Activated CD8-positive, alpha-beta T cell treated with anti-CD3 and anti-CD28 coated beads for 36 hours (primary cell): ENCODE measurements at regions not wholly inside any gene's neighbourhood (a gene's known extent, or its start where the extent isn't known, plus 50 kb on each side); places are given as distances from the start of the nearest gene placed in this dataset.

ENCODE experiments used
- ATAC-seq: fragments of 200-7000 bp; cut with Tn5 transposase; one replicate; pipeline ENCODE4 v1.10.0; 2021; ENCODE audit warnings: mild to moderate bottlenecking, moderate library complexity
- CTCF ChIA-PET: fragments of 350-600 bp; sonication (Branson Sonifier 250); formaldehyde crosslinking; loops from one replicate; lab custom pipeline; 2021; ENCODE audit warnings: antibody characterized with exemption; lab: Charles Lee
- POLR2A ChIA-PET: fragments of 350-600 bp; sonication (Branson Sonifier 250); formaldehyde crosslinking; loops from one replicate; lab custom pipeline; 2021; ENCODE audit warnings: antibody characterized with exemption; lab: Charles Lee
- DNase-seq: peaks from one replicate; pipeline ENCODE4 v3.0.0-alpha.2; 2020
- H3K27ac Mint-ChIP-seq: one replicate; pipeline ENCODE4 v1.8.0; 2021; ENCODE audit warnings: mild to moderate bottlenecking, mixed read lengths
- H3K27me3 Mint-ChIP-seq: one replicate; pipeline ENCODE4 v1.8.0; 2021; ENCODE audit warnings: mixed read lengths
- H3K36me3 Mint-ChIP-seq: one replicate; pipeline ENCODE4 v1.8.0; 2021; ENCODE audit warnings: low read depth, mixed read lengths
- H3K4me1 Mint-ChIP-seq: one replicate; pipeline ENCODE4 v1.8.0; 2021; ENCODE audit warnings: low read depth, mixed read lengths
- H3K4me3 Mint-ChIP-seq: one replicate; pipeline ENCODE4 v1.8.0; 2021; ENCODE audit warnings: mild to moderate bottlenecking, moderate library complexity, mixed read lengths
- H3K9me3 Mint-ChIP-seq: one replicate; pipeline ENCODE4 v1.8.0; 2021; ENCODE audit warnings: mixed read lengths
- CTCF ChIP-seq: fragments of 200-600 bp; IDR thresholded peaks from one replicate; pipeline ENCODE4 v1.8.0; 2022; ENCODE audit warnings: antibody characterized with exemption, mild to moderate bottlenecking
- intact Hi-C: fragments of 100-400 bp; cut with micrococcal nuclease; formaldehyde crosslinking; loops from one replicate; pipeline ENCODE4 v1.10.0; 2022

- no peak for TF ChIP-seq CTCF
These were observed 240.4 kb upstream of the CSNK1A1L start for GRCh38 chr13:37345869-37346268.

GRCh38 chr13:37345391-37345790 lies 239.9 kb upstream of the CSNK1A1L start:
- intact Hi-C loops = no loop called here
- Mint-ChIP-seq H3K4me1 (no peaks in the 10 kb centered on the region), H3K36me3 (no peaks in the 10 kb centered on the region), H3K9me3 (peaks cover 2% of the 10 kb centered on the region), H3K27me3 (no peaks in the 10 kb centered on the region), H3K4me3 (no peak overlapping the region), H3K27ac (no peak overlapping the region)
- no peak for TF ChIP-seq CTCF
- no peak for ATAC-seq
- no peak for DNase-seq
- ChIA-PET CTCF (no interaction called here), POLR2A (no interaction called here)

More at GRCh38 chr13:37345869-37346268, 240.4 kb upstream of the CSNK1A1L start:
- Mint-ChIP-seq H3K27me3 (no peaks in the 10 kb centered on the region), H3K36me3 (no peaks in the 10 kb centered on the region), H3K4me1 (no peaks in the 10 kb centered on the region), H3K27ac (no peak overlapping the region), H3K9me3 (peaks cover 2% of the 10 kb centered on the region), H3K4me3 (no peak overlapping the region)
- DNase-seq = no peak
- POLR2A ChIA-PET = no interaction called here
- intact Hi-C loops = no loop called here
- CTCF ChIA-PET = no interaction called here
- ATAC-seq = no peak

DNA sequence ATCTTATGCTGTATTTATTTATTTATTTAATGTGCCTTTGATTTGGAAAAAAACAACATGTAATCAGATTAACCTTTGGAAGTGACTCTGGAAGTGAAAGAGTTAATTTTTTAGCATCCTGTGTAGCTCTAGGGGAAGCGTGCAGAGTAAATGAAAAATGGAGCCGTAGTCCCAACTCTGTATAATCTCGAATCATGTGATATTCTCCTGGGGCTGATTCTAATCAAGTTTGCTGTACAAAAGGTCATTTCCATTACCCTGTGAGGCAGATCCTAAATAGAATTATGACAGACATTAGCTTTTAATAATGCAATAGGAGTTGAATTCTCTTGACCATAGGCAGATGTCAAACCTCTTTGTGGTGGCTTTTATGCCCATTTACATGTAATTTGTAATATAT lies 238.6 kb upstream of the CSNK1A1L start:
- ATAC-seq = no peak
- H3K4me3 Mint-ChIP-seq = no peak overlapping the region
- no peaks in the 10 kb centered on the region for H3K9me3 Mint-ChIP-seq

GRCh38 chr13:37342205-37342604 lies 236.7 kb upstream of the CSNK1A1L start:
- Mint-ChIP-seq H3K36me3 (no peaks in the 10 kb centered on the region), H3K27ac (no peak overlapping the region), H3K27me3 (no peaks in the 10 kb centered on the region), H3K4me1 (no peaks in the 10 kb centered on the region), H3K9me3 (no peaks in the 10 kb centered on the region), H3K4me3 (no peak overlapping the region)
- DNase-seq (no peak), ATAC-seq (no peak)
- TF ChIP-seq CTCF = no peak
- intact Hi-C loops = no loop called here
- CTCF ChIA-PET = interaction anchor here (0.8 to 1.4 kb wide), 2 partner anchors 9 to 10 kb away, joined by 3 to 4 read pairs; no protein-coding TSS in a partner anchor
- POLR2A ChIA-PET = no interaction called here

More for the DNA sequence above, 238.6 kb upstream of the CSNK1A1L start:
- no peak for DNase-seq
- no peak overlapping the region for H3K27ac Mint-ChIP-seq
- H3K4me1 Mint-ChIP-seq = no peaks in the 10 kb centered on the region
- ChIA-PET CTCF (no interaction called here), POLR2A (no interaction called here)
- no peak for TF ChIP-seq CTCF
- intact Hi-C loops = no loop called here
- H3K27me3 Mint-ChIP-seq = no peaks in the 10 kb centered on the region
- no peaks in the 10 kb centered on the region for H3K36me3 Mint-ChIP-seq

DNA sequence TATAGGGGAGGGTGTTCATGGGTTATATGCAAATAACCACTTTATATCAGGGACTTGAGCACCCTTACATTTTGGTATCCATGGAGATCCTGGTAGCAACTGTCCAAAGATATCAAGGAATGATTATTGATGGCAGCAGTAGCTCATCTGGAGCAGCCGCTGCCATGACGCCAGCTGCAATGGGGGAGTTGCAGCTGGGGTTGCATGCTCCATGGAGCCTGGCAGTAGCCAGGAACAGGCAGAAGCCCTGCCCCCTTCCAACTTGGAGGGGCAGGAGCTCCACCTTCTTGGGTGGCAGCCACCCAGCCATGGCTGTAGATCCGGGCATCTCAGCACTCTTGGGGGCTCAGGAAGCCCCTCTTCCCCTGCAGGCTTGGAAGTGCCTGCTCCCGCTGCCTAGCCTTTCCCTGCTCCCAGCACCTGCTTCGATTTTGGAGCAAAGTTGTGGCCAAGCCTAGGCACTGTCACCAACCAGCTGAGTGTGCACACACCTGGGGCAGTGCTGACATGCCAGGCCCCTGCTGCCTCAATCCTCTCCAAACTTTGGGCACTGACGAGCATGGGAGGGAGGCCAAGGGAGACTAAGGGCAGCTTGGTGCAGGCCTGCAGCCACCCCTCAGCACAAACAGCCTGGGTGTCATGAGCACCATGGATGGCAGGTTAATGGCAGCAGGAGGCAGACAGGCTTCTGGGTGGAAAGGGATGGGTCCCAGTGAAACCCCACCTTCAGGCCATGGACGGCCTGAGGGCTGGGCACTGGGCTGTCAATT lies 235.6 kb upstream of the CSNK1A1L start:
- no peak for TF ChIP-seq CTCF
- ATAC-seq = no peak
- DNase-seq = no peak
- Mint-ChIP-seq H3K4me3 (no peak overlapping the region), H3K27me3 (no peaks in the 10 kb centered on the region), H3K27ac (no peak overlapping the region), H3K9me3 (no peaks in the 10 kb centered on the region), H3K36me3 (no peaks in the 10 kb centered on the region), H3K4me1 (no peaks in the 10 kb centered on the region)
- CTCF ChIA-PET = interaction anchor here (1.4 kb wide), 1 partner anchor 9 kb away, joined by 4 read pairs; no protein-coding TSS in a partner anchor
- POLR2A ChIA-PET = no interaction called here
- intact Hi-C loops = no loop called here
